ENCODE measurements at regions not wholly inside any gene's neighbourhood (a gene's known extent, or its start where the extent isn't known, plus 50 kb on each side); places are given as distances from the start of the nearest gene placed in this dataset.

DNA sequence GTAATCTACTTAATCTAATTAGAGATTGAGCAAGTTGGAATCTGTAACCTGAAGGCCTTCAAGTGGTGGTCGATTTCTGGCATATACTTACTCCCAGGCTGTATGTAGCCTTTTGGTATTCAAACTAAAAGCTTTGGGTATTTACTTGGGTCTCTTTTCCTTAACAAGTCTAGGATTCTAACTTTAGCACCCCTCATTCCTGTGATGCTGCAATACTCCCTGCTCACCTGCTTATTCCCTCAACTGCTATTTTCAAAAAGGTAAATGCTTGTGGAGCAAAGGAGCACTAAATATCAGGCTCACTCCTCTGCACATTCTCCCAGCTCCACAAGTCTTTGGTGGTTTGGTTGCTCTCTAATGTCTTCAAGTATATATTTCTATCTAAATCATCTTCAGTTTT lies 68.0 kb upstream of the CYYR1 start:
- Histone ChIP-seq H3K27ac (ENCODE audit: low read length) (no peak overlapping the region), H3K9me3 (ENCODE audit: low read length) (no peaks in the 10 kb centered on the region)
- TF ChIP-seq EP300 (conservative IDR thresholded peaks at IDR 0.05; ENCODE audit: poor library complexity, severe bottlenecking), result no peak
- no peak for TF ChIP-seq EZH2 (IDR thresholded peaks at IDR 0.05; ENCODE audit: borderline replicate concordance, insufficient read depth, low read length, poor library complexity, severe bottlenecking)
- TF ChIP-seq POLR2AphosphoS5 (IDR thresholded peaks at IDR 0.05), result no peak
- no peak for TF ChIP-seq CTCF (IDR thresholded peaks at IDR 0.05; ENCODE audit: poor library complexity, severe bottlenecking)
- TF ChIP-seq RAD21 (conservative IDR thresholded peaks at IDR 0.05), result no peak
- no peak for TF ChIP-seq TAF1 (IDR thresholded peaks at IDR 0.05; ENCODE audit: low read depth)
- TF ChIP-seq MXI1 (conservative IDR thresholded peaks at IDR 0.05; ENCODE audit: poor library complexity, severe bottlenecking), result no peak
- no peak for TF ChIP-seq SMC3 (conservative IDR thresholded peaks at IDR 0.05; ENCODE audit: poor library complexity)

GRCh38 chr21:26637201-26637745 lies 64.2 kb upstream of the CYYR1 start:
- H3F3A ChIP-seq (ENCODE audit: insufficient read depth, low read length, poor library complexity, severe bottlenecking), result no peaks in the 10 kb centered on the region
- H3K4me3 ChIP-seq (ENCODE audit: low read length), result no peak overlapping the region
- H3K27ac ChIP-seq (ENCODE audit: low read length), result no peak overlapping the region
- H3K36me3 ChIP-seq (ENCODE audit: insufficient read depth, low read length), result no peaks in the 10 kb centered on the region
- H3K9me2 ChIP-seq (ENCODE audit: insufficient read depth, low read length), result no peaks in the 10 kb centered on the region
- no peak overlapping the region for H2AFZ ChIP-seq (ENCODE audit: low read depth, low read length)
- H3K9ac ChIP-seq (ENCODE audit: low read length), result no peak overlapping the region
- H3K9me3 ChIP-seq (ENCODE audit: low read length), result peaks cover 5% of the 10 kb centered on the region
- H3K27me3 ChIP-seq (ENCODE audit: insufficient read depth, low read depth, low read length), result no peaks in the 10 kb centered on the region
- H4K20me1 ChIP-seq (ENCODE audit: insufficient read depth), result no peaks in the 10 kb centered on the region
- no peak overlapping the region for H3K4me2 ChIP-seq (ENCODE audit: low read length)
- TF ChIP-seq RAD21 (conservative IDR thresholded peaks at IDR 0.05) (no peak), EP300 (conservative IDR thresholded peaks at IDR 0.05; ENCODE audit: poor library complexity, severe bottlenecking) (no peak), CTCF (IDR thresholded peaks at IDR 0.05; ENCODE audit: poor library complexity, severe bottlenecking) (no peak), TAF1 (IDR thresholded peaks at IDR 0.05; ENCODE audit: low read depth) (no peak)
- H3K79me2 ChIP-seq (replicated peaks; ENCODE audit: insufficient read depth, low read length), result no peaks in the 10 kb centered on the region

More for the DNA sequence above, 68.0 kb upstream of the CYYR1 start:
- Histone ChIP-seq H3F3A (ENCODE audit: insufficient read depth, low read length, poor library complexity, severe bottlenecking) (no peaks in the 10 kb centered on the region), H3K79me2 (replicated peaks; ENCODE audit: insufficient read depth, low read length) (no peaks in the 10 kb centered on the region), H4K20me1 (ENCODE audit: insufficient read depth) (no peaks in the 10 kb centered on the region), H3K27me3 (ENCODE audit: insufficient read depth, low read depth, low read length) (no peaks in the 10 kb centered on the region), H3K4me2 (ENCODE audit: low read length) (no peak overlapping the region), H2AFZ (ENCODE audit: low read depth, low read length) (no peak overlapping the region), H3K9ac (ENCODE audit: low read length) (no peak overlapping the region), H3K9me2 (ENCODE audit: insufficient read depth, low read length) (no peaks in the 10 kb centered on the region), H3K36me3 (ENCODE audit: insufficient read depth, low read length) (no peaks in the 10 kb centered on the region), H3K4me3 (ENCODE audit: low read length) (no peak overlapping the region)

DNA sequence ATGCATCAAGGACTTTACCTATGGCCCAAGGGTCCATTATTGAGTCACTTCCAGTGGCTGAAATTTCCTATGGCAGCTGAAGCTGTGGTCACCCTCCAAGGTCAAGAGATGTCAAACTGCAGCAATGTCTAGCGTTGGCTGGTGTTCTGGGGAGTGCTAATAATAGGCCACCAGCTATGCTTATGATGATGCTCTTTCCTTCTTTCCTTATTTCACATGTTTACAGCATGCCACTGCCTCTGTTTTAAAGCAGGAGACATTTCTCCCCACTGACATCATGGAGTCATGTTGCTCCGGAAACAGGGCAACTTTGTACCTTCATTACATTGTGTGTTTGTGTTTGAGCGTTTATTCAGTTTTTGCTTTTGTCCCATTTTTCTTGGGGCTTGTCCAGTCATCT lies 62.6 kb upstream of the CYYR1 start:
- no peak overlapping the region for H3K4me2 ChIP-seq (ENCODE audit: low read length)
- no peaks in the 10 kb centered on the region for H3K36me3 ChIP-seq (ENCODE audit: insufficient read depth, low read length)
- no peaks in the 10 kb centered on the region for H4K20me1 ChIP-seq (ENCODE audit: insufficient read depth)
- no peak overlapping the region for H2AFZ ChIP-seq (ENCODE audit: low read depth, low read length)
- TF ChIP-seq SMC3 (conservative IDR thresholded peaks at IDR 0.05; ENCODE audit: poor library complexity) (no peak), RAD21 (conservative IDR thresholded peaks at IDR 0.05) (no peak), MXI1 (conservative IDR thresholded peaks at IDR 0.05; ENCODE audit: poor library complexity, severe bottlenecking) (no peak), TAF1 (IDR thresholded peaks at IDR 0.05; ENCODE audit: low read depth) (no peak), REST (IDR thresholded peaks at IDR 0.05; ENCODE audit: borderline replicate concordance) (no peak), CTCF (IDR thresholded peaks at IDR 0.05; ENCODE audit: poor library complexity, severe bottlenecking) (no peak), EP300 (conservative IDR thresholded peaks at IDR 0.05; ENCODE audit: poor library complexity, severe bottlenecking) (no peak), POLR2AphosphoS5 (IDR thresholded peaks at IDR 0.05) (no peak)
- H3K9me3 ChIP-seq (ENCODE audit: low read length), result peaks cover 5% of the 10 kb centered on the region
- H3K9me2 ChIP-seq (ENCODE audit: insufficient read depth, low read length), result no peaks in the 10 kb centered on the region
- H3K27ac ChIP-seq (ENCODE audit: low read length), result no peak overlapping the region
- no peak overlapping the region for H3K9ac ChIP-seq (ENCODE audit: low read length)
- no peaks in the 10 kb centered on the region for H3K79me2 ChIP-seq (replicated peaks; ENCODE audit: insufficient read depth, low read length)
- H3K27me3 ChIP-seq (ENCODE audit: insufficient read depth, low read depth, low read length), result no peaks in the 10 kb centered on the region
- H3K4me3 ChIP-seq (ENCODE audit: low read length), result no peak overlapping the region
- H3F3A ChIP-seq (ENCODE audit: insufficient read depth, low read length, poor library complexity, severe bottlenecking), result no peaks in the 10 kb centered on the region
